SK-N-SH (cell line): ENCODE measurements at regions not wholly inside any gene's neighbourhood (a gene's known extent, or its start where the extent isn't known, plus 50 kb on each side); places are given as distances from the start of the nearest gene placed in this dataset.

Experiments
- CTCF ChIA-PET: fragments of 300-600, 350-600 bp; formaldehyde crosslinking; extraction: SDS; loops from one replicate; lab custom pipeline; 2021; lab: Yijun Ruan, JAX
- POLR2A ChIA-PET: fragments of 350-600 bp; sonication (Branson Sonifier 250); formaldehyde crosslinking; extraction: SDS; loops from one replicate; lab custom pipeline; 2020; ENCODE audit warnings: antibody characterized with exemption, inconsistent platforms; lab: Yijun Ruan, JAX
- DNase-seq: peaks from one replicate; pipeline ENCODE4 v3.0.0; 2012
- H2AFZ ChIP-seq: fragments of 200-600 bp; sonication (generic); 2 replicates; pipeline ENCODE4 v1.8.1; 2016; ENCODE audit warnings: antibody characterized with exemption, mild to moderate bottlenecking, low read depth
- H3F3A ChIP-seq: fragments of 200-600 bp; sonication (generic); replicated peaks from 2 replicates; pipeline ENCODE3; 2016; ENCODE audit warnings: antibody characterized with exemption, mild to moderate bottlenecking; ENCODE audit not compliant: insufficient read depth
- H3K27ac ChIP-seq, 2 experiments: fragments of 200-500 bp in 1 of 2; fragments of 200-600 bp in 1 of 2; sonication (Bioruptor generic) in 1 of 2; sonication (generic), shearing (Covaris generic) in 1 of 2; 2 replicates each; pipeline versions ENCODE4 v1.5.1 to v1.6.1; 2014 to 2016; ENCODE audit warnings: low read depth in 2 of 2, inconsistent platforms in 1 of 2, low read length in 1 of 2, mild to moderate bottlenecking in 1 of 2, mixed read lengths in 1 of 2
- H3K27me3 ChIP-seq: fragments of 200-600 bp; sonication (generic), shearing (Covaris generic); 2 replicates; pipeline ENCODE4 v1.6.1; 2016; ENCODE audit warnings: mixed run types; ENCODE audit not compliant: insufficient read depth
- H3K36me3 ChIP-seq, 2 experiments: fragments of 200-500 bp in 1 of 2; fragments of 200-600 bp in 1 of 2; sonication (Bioruptor generic) in 1 of 2; sonication (generic) in 1 of 2; replicated peaks in 1 of 2; 2 replicates each; pipeline versions ENCODE3 to v1.5.1; 2014 to 2016; ENCODE audit warnings: low read length in 1 of 2, mild to moderate bottlenecking in 1 of 2; ENCODE audit not compliant: insufficient read depth in 2 of 2, control insufficient read depth in 1 of 2
- H3K4me1 ChIP-seq, 2 experiments: fragments of 200-500 bp in 1 of 2; fragments of 200-600 bp in 1 of 2; sonication (Bioruptor generic) in 1 of 2; sonication (generic), shearing (Covaris generic) in 1 of 2; 2 replicates each; pipeline versions ENCODE4 v1.5.1 to v1.6.1; 2014 to 2016; ENCODE audit warnings: low read depth in 1 of 2, low read length in 1 of 2, mixed run types in 1 of 2; ENCODE audit not compliant: insufficient read depth in 2 of 2, control insufficient read depth in 1 of 2
- H3K4me2 ChIP-seq: fragments of 200-600 bp; sonication (generic), shearing (Covaris generic); 2 replicates; pipeline ENCODE4 v1.6.1; 2017; ENCODE audit warnings: mixed run types
- H3K4me3 ChIP-seq, 2 experiments: fragments of 200-500 bp in 1 of 2; fragments of 200-600 bp in 1 of 2; sonication (Bioruptor generic) in 1 of 2; sonication (generic), shearing (Covaris generic) in 1 of 2; 2 replicates each; pipeline versions ENCODE4 v1.5.1 to v1.8.1; 2014 to 2016; ENCODE audit warnings: low read depth in 2 of 2, inconsistent platforms in 1 of 2, low read length in 1 of 2, mild to moderate bottlenecking in 1 of 2, mixed read lengths in 1 of 2, moderate library complexity in 1 of 2
- H3K79me2 ChIP-seq: fragments of 200-600 bp; sonication (generic); 2 replicates; pipeline ENCODE4 v1.8.1; 2017; ENCODE audit warnings: mild to moderate bottlenecking; ENCODE audit not compliant: insufficient read depth
- H3K9ac ChIP-seq: fragments of 200-600 bp; sonication (generic); 2 replicates; pipeline ENCODE4 v1.6.1; 2017; ENCODE audit warnings: mixed run types
- H3K9me2 ChIP-seq: fragments of 200-600 bp; sonication (generic); 2 replicates; pipeline ENCODE4 v1.6.1; 2017; ENCODE audit warnings: mixed run types
- H3K9me3 ChIP-seq: fragments of 200-600 bp; sonication (generic); 2 replicates; pipeline ENCODE4 v1.6.1; 2017; ENCODE audit warnings: mixed run types, mild to moderate bottlenecking, moderate library complexity
- H4K20me1 ChIP-seq: fragments of 200-600 bp; sonication (generic); 2 replicates; pipeline ENCODE4 v1.6.1; 2017; ENCODE audit warnings: mild to moderate bottlenecking, mixed run types; ENCODE audit not compliant: insufficient read depth
- ELF1 ChIP-seq: IDR thresholded peaks from 2 replicates; pipeline ENCODE4 v1.4.0; 2012
- FOSL2 ChIP-seq: IDR thresholded peaks from 2 replicates; pipeline ENCODE4 v1.4.0; 2012; ENCODE audit warnings: low read depth, mild to moderate bottlenecking, moderate library complexity, borderline replicate concordance
- FOXM1 ChIP-seq: IDR thresholded peaks from 2 replicates; pipeline ENCODE4 v1.4.0; 2012; ENCODE audit warnings: low read depth, mild to moderate bottlenecking
- MXI1 ChIP-seq: IDR thresholded peaks from 2 replicates; pipeline ENCODE4 v1.6.1; 2012; ENCODE audit warnings: mild to moderate bottlenecking, low read depth, low read length, improper control_type of control experiment
- POLR2AphosphoS5 ChIP-seq: IDR thresholded peaks from 2 replicates; pipeline ENCODE4 v1.6.1; 2012; ENCODE audit warnings: low read depth, low read length
- REST ChIP-seq: IDR thresholded peaks from 2 replicates; pipeline ENCODE4 v1.6.1; 2012; ENCODE audit warnings: mild to moderate bottlenecking, low read depth, low read length, moderate library complexity
- RFX5 ChIP-seq: IDR thresholded peaks from 2 replicates; pipeline ENCODE4 v1.6.1; 2012; ENCODE audit warnings: mild to moderate bottlenecking, improper control_type of control experiment, low read length
- RXRA ChIP-seq: IDR thresholded peaks from 2 replicates; pipeline ENCODE4 v1.4.0; 2012; ENCODE audit warnings: low read depth, mild to moderate bottlenecking, borderline replicate concordance
- TCF12 ChIP-seq: IDR thresholded peaks from 2 replicates; pipeline ENCODE4 v1.4.0; 2012
- TEAD4 ChIP-seq: IDR thresholded peaks from 2 replicates; pipeline ENCODE4 v1.4.0; 2012; ENCODE audit warnings: mild to moderate bottlenecking, borderline replicate concordance; ENCODE audit not compliant: insufficient read depth
- ZBTB33 ChIP-seq: IDR thresholded peaks from 2 replicates; pipeline ENCODE4 v1.4.0; 2012; ENCODE audit warnings: low read depth, borderline replicate concordance
- WGBS: methylation state at CpG from one replicate; pipeline ENCODE4 v1.1.6; 2017; ENCODE audit warnings: low lambda C conversion rate; 5-methylcytosine and 5-hydroxymethylcytosine counted together
- TF ChIP-seq, protein P1 (sequence below): fragments of 200-600 bp; sonication (generic); IDR thresholded peaks from 2 replicates; pipeline ENCODE4 v1.6.1; 2017; ENCODE audit warnings: antibody characterized with exemption, mild to moderate bottlenecking, moderate library complexity

DNA sequence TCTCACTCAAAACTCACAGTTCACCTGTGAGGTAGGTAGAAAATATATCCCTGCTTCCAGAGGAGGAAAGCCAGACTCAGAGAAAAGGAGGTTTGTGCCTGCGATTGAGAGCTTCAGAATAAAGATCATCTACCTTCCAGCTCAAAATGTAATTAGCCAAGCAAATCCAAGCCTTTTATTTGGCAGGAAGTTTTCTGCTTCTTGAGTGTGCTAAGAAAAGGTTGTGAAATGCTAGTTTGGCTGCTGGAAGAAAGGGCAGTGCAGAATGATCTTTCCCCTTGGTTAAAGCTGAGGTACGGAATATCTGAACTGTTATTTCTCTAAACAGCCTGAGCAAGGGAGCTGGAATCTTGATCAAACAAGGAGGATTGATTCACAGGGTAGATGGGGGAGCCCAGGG is 59.7 kb upstream of the VCX3B start:
- no peaks in the 10 kb centered on the region for H3K9me3 ChIP-seq
- no peak for DNase-seq
- H3K27ac ChIP-seq, result no peak overlapping the region
- H3K4me3 ChIP-seq, result no peak overlapping the region
- H3K9ac ChIP-seq, result no peak overlapping the region
- H3K9me2 ChIP-seq, result no peaks in the 10 kb centered on the region
- 5% methylated on average over 2 of the region's 2 CpGs for WGBS
- no peaks in the 10 kb centered on the region for H3F3A ChIP-seq
- no peaks in the 10 kb centered on the region for H3K27me3 ChIP-seq
- POLR2A ChIA-PET, result no interaction called here
- H3K36me3 ChIP-seq, result no peaks in the 10 kb centered on the region
- CTCF ChIA-PET, result no interaction called here
- no peak for TF ChIP-seq TCF12
- no peak for TF ChIP-seq ZBTB33
- no peak for TF ChIP-seq RXRA
- no peaks in the 10 kb centered on the region for H4K20me1 ChIP-seq
- no peaks in the 10 kb centered on the region for H3K79me2 ChIP-seq
- no peak overlapping the region for H3K4me2 ChIP-seq
- no peak overlapping the region for H2AFZ ChIP-seq
- no peaks in the 10 kb centered on the region for H3K4me1 ChIP-seq

GRCh38 chrX:8405631-8406030 is 59.0 kb upstream of the VCX3B start:
- Histone ChIP-seq H4K20me1 (no peaks in the 10 kb centered on the region), H3K4me1 (no peaks in the 10 kb centered on the region), H3K27ac (no peak overlapping the region), H3K36me3 (no peaks in the 10 kb centered on the region), H3F3A (no peaks in the 10 kb centered on the region), H3K27me3 (no peaks in the 10 kb centered on the region), H3K79me2 (no peaks in the 10 kb centered on the region), H3K4me3 (no peak overlapping the region), H2AFZ (no peak overlapping the region), H3K9me2 (no peaks in the 10 kb centered on the region), H3K9me3 (no peaks in the 10 kb centered on the region), H3K4me2 (no peak overlapping the region), H3K9ac (no peak overlapping the region)
- no peak for TF ChIP-seq MXI1
- 16% methylated on average over 7 of the region's 7 CpGs for WGBS
- no peak for DNase-seq
- CTCF ChIA-PET, result no interaction called here
- POLR2A ChIA-PET, result no interaction called here

- 13% methylated on average over 2 of the region's 2 CpGs for WGBS
- ChIA-PET POLR2A (no interaction called here), CTCF (no interaction called here)
- Histone ChIP-seq H3K9me2 (no peaks in the 10 kb centered on the region), H3K79me2 (no peaks in the 10 kb centered on the region), H3K27ac (no peak overlapping the region), H3K4me1 (no peaks in the 10 kb centered on the region), H3K36me3 (no peaks in the 10 kb centered on the region), H3F3A (no peaks in the 10 kb centered on the region), H3K4me2 (no peak overlapping the region), H3K9me3 (no peaks in the 10 kb centered on the region), H3K9ac (no peak overlapping the region), H3K4me3 (no peak overlapping the region), H3K27me3 (no peaks in the 10 kb centered on the region), H4K20me1 (no peaks in the 10 kb centered on the region), H2AFZ (no peak overlapping the region)
- DNase-seq, result no peak
- TF ChIP-seq FOSL2 (no peak), ZBTB33 (no peak), TEAD4 (no peak), ELF1 (no peak), FOXM1 (no peak), RFX5 (no peak), REST (no peak), POLR2AphosphoS5 (no peak)
- TF ChIP-seq, protein P1, sequence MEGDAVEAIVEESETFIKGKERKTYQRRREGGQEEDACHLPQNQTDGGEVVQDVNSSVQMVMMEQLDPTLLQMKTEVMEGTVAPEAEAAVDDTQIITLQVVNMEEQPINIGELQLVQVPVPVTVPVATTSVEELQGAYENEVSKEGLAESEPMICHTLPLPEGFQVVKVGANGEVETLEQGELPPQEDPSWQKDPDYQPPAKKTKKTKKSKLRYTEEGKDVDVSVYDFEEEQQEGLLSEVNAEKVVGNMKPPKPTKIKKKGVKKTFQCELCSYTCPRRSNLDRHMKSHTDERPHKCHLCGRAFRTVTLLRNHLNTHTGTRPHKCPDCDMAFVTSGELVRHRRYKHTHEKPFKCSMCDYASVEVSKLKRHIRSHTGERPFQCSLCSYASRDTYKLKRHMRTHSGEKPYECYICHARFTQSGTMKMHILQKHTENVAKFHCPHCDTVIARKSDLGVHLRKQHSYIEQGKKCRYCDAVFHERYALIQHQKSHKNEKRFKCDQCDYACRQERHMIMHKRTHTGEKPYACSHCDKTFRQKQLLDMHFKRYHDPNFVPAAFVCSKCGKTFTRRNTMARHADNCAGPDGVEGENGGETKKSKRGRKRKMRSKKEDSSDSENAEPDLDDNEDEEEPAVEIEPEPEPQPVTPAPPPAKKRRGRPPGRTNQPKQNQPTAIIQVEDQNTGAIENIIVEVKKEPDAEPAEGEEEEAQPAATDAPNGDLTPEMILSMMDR, result no peak
Measured at GRCh38 chrX:8413279-8413678, 51.4 kb upstream of the VCX3B start.
